ENCODE measurements at regions not wholly inside any gene's neighbourhood (a gene's known extent, or its start where the extent isn't known, plus 50 kb on each side); places are given as distances from the start of the nearest gene placed in this dataset.

DNA sequence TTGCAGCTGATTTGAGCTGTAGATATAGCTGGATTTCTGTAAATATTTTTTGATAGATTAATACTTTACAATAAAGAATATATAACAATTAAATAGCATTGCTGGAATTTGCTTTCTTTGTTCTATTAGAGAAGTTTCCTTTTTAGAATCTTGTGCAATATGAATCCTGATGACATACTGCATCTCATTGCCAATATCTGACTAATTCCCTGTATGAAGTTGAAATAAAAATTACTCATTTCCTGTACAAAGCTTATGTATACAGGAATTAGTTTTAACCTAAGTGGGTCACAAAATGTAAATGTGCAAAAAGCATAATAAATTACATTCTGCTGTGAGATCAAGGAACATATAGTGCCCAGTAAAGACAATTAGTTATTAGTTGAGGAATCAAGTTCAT, 72.8 kb upstream of the TMEFF2 start:
- peak; percentile 1 to 39 (median 2) for DNase-seq
- Histone ChIP-seq H3K9me3 (replicated peaks in 1 of 2; ENCODE audit: control insufficient read depth in 1 of 2, insufficient read depth in 1 of 2, low read length in 2 of 2) (no peaks in the 10 kb centered on the region), H3K4me1 (ENCODE audit: control insufficient read depth in 1 of 2, insufficient read depth in 2 of 2, low read length in 2 of 2) (peaks cover 0 to 5% of the 10 kb centered on the region in 2 donors), H3K4me3 (replicated peaks in 1 of 3; ENCODE audit: low read depth in 2 of 3, low read length in 3 of 3) (no peak overlapping the region), H3K36me3 (replicated peaks in 1 of 2; ENCODE audit: control insufficient read depth in 1 of 2, insufficient read depth in 2 of 2, low read length in 2 of 2) (no peaks in the 10 kb centered on the region), H3K4me2 (replicated peaks; ENCODE audit: extremely low read depth, low read length, poor library complexity, severe bottlenecking) (no peak overlapping the region), H3K27me3 (ENCODE audit: control insufficient read depth in 2 of 2, insufficient read depth in 2 of 2, low read length in 2 of 2) (no peaks in the 10 kb centered on the region), H3K79me2 (ENCODE audit: insufficient read depth, low read length) (no peaks in the 10 kb centered on the region), H3K27ac (ENCODE audit: low read depth in 1 of 2, low read length in 2 of 2) (no peak overlapping the region), H4K20me1 (ENCODE audit: insufficient read depth, low read length) (no peaks in the 10 kb centered on the region), H3K9ac (ENCODE audit: insufficient read depth, low read length, poor library complexity, severe bottlenecking) (no peak overlapping the region), H2AFZ (ENCODE audit: insufficient read depth, low read depth, low read length, poor library complexity, severe bottlenecking) (no peak overlapping the region)
- Mint-ChIP-seq H3K9me3 (no peaks in the 10 kb centered on the region), H3K36me3 (no peaks in the 10 kb centered on the region), H3K4me1 (peaks cover 20% of the 10 kb centered on the region), H3K27me3 (ENCODE audit: low read depth in 3 of 3) (no peaks in the 10 kb centered on the region), H3K27ac (no peak overlapping the region), H3K4me3 (no peak overlapping the region)
- TF ChIP-seq, protein P1, sequence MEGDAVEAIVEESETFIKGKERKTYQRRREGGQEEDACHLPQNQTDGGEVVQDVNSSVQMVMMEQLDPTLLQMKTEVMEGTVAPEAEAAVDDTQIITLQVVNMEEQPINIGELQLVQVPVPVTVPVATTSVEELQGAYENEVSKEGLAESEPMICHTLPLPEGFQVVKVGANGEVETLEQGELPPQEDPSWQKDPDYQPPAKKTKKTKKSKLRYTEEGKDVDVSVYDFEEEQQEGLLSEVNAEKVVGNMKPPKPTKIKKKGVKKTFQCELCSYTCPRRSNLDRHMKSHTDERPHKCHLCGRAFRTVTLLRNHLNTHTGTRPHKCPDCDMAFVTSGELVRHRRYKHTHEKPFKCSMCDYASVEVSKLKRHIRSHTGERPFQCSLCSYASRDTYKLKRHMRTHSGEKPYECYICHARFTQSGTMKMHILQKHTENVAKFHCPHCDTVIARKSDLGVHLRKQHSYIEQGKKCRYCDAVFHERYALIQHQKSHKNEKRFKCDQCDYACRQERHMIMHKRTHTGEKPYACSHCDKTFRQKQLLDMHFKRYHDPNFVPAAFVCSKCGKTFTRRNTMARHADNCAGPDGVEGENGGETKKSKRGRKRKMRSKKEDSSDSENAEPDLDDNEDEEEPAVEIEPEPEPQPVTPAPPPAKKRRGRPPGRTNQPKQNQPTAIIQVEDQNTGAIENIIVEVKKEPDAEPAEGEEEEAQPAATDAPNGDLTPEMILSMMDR (IDR thresholded peaks at IDR 0.05): no peak
- intact Hi-C loops (cut with micrococcal nuclease): no loop called here

DNA sequence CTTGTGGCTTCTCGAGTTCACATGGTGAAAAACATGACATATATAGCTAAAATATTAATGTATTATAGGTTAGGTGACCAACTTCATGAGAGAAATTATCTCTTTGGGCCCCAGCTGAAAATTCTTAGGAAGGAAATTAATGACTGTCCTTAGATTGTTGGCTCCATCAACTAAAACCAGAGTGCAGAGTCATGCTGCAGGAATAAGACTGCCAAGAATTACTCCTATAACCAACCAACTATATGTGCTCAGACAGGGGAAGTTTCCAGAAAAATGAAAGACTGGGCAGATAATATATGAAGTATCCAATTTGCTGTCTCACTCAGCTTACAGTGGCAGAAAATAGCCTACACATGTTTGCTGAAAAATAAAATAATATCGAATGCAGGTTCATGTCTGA, 71.0 kb upstream of the TMEFF2 start:
- Histone ChIP-seq H3K79me2 (ENCODE audit: insufficient read depth, low read length) (no peaks in the 10 kb centered on the region), H3K27me3 (ENCODE audit: control insufficient read depth in 2 of 2, insufficient read depth in 2 of 2, low read length in 2 of 2) (no peaks in the 10 kb centered on the region), H3K4me3 (replicated peaks in 1 of 3; ENCODE audit: low read depth in 2 of 3, low read length in 3 of 3) (no peak overlapping the region), H2AFZ (ENCODE audit: insufficient read depth, low read depth, low read length, poor library complexity, severe bottlenecking) (no peak overlapping the region), H3K9me3 (replicated peaks in 1 of 2; ENCODE audit: control insufficient read depth in 1 of 2, insufficient read depth in 1 of 2, low read length in 2 of 2) (no peaks in the 10 kb centered on the region), H3K27ac (ENCODE audit: low read depth in 1 of 2, low read length in 2 of 2) (no peak overlapping the region), H3K9ac (ENCODE audit: insufficient read depth, low read length, poor library complexity, severe bottlenecking) (no peak overlapping the region), H4K20me1 (ENCODE audit: insufficient read depth, low read length) (no peaks in the 10 kb centered on the region), H3K36me3 (replicated peaks in 1 of 2; ENCODE audit: control insufficient read depth in 1 of 2, insufficient read depth in 2 of 2, low read length in 2 of 2) (no peaks in the 10 kb centered on the region), H3K4me2 (replicated peaks; ENCODE audit: extremely low read depth, low read length, poor library complexity, severe bottlenecking) (no peak overlapping the region), H3K4me1 (ENCODE audit: control insufficient read depth in 1 of 2, insufficient read depth in 2 of 2, low read length in 2 of 2) (peaks cover 0 to 5% of the 10 kb centered on the region in 2 donors)
- TF ChIP-seq, protein P1 (IDR thresholded peaks at IDR 0.05): no peak
- Mint-ChIP-seq H3K9me3 (no peaks in the 10 kb centered on the region), H3K27ac (no peak overlapping the region), H3K4me1 (peaks cover 20% of the 10 kb centered on the region), H3K36me3 (no peaks in the 10 kb centered on the region), H3K4me3 (no peak overlapping the region), H3K27me3 (ENCODE audit: low read depth in 3 of 3) (no peaks in the 10 kb centered on the region)
- intact Hi-C loops (cut with micrococcal nuclease): no loop called here
- DNase-seq: no peak
- WGBS (ENCODE audit: insufficient coverage): 0% methylated on average over 1 of the region's 2 CpGs

All from CD14-positive monocyte (primary cell).